ENCODE measurements at regions not wholly inside any gene's neighbourhood (a gene's known extent, or its start where the extent isn't known, plus 50 kb on each side); places are given as distances from the start of the nearest gene placed in this dataset.

GRCh38 chr13:31433207-31433606 is 233.4 kb downstream of the B3GLCT start:
- TF ChIP-seq POLR2A (IDR thresholded peaks at IDR 0.05): no peak
- TF ChIP-seq CTCF (IDR thresholded peaks at IDR 0.05): no peak

Measured in upper lobe of left lung (tissue), 4 donors.